Fibroblast of the aortic adventitia (primary cell): ENCODE measurements at regions not wholly inside any gene's neighbourhood (a gene's known extent, or its start where the extent isn't known, plus 50 kb on each side); places are given as distances from the start of the nearest gene placed in this dataset.

Experiments
- DNase-seq: peaks from one replicate; pipeline ENCODE4 v3.0.0-alpha.2; 2010; ENCODE audit warnings: low read depth
- H3K4me3 ChIP-seq: 2 replicates; pipeline ENCODE4 v1.5.1; 2011; ENCODE audit warnings: low read depth, mild to moderate bottlenecking, control low read depth, low read length, moderate library complexity
- TF ChIP-seq, protein P1 (sequence below): IDR thresholded peaks from 2 replicates; pipeline ENCODE4 v1.5.1; 2011; ENCODE audit warnings: mild to moderate bottlenecking, low read length, control low read depth, inconsistent platforms; ENCODE audit not compliant: insufficient read depth

- TF ChIP-seq, protein P1, sequence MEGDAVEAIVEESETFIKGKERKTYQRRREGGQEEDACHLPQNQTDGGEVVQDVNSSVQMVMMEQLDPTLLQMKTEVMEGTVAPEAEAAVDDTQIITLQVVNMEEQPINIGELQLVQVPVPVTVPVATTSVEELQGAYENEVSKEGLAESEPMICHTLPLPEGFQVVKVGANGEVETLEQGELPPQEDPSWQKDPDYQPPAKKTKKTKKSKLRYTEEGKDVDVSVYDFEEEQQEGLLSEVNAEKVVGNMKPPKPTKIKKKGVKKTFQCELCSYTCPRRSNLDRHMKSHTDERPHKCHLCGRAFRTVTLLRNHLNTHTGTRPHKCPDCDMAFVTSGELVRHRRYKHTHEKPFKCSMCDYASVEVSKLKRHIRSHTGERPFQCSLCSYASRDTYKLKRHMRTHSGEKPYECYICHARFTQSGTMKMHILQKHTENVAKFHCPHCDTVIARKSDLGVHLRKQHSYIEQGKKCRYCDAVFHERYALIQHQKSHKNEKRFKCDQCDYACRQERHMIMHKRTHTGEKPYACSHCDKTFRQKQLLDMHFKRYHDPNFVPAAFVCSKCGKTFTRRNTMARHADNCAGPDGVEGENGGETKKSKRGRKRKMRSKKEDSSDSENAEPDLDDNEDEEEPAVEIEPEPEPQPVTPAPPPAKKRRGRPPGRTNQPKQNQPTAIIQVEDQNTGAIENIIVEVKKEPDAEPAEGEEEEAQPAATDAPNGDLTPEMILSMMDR: no peak
- no peak overlapping the region for H3K4me3 ChIP-seq
- no peak for DNase-seq
These were observed 50.4 kb upstream of the RNF32 start for GRCh38 chr7:156590212-156590611.

GRCh38 chr7:156589808-156590207, 50.8 kb upstream of the RNF32 start:
- H3K4me3 ChIP-seq: no peak overlapping the region
- TF ChIP-seq, protein P1: no peak
- no peak for DNase-seq

DNA sequence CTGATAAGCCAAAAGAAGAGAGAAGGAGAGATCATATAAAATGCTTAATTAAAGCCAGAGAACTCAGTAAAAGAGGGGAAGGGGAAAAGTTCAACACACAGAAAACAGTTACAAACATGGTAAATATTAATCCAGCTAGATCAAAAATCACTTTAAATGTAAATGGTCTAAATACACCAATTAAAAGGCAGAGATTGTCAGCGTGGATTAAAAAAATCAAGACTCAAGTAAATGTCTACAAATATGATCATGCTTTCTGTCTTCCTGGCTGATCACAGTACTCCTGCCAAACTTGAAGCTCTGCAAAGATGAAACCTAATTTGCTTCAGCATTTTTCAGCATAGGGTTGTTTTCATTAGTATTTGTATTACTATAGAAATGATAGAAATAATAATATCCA, 54.6 kb upstream of the RNF32 start:
- H3K4me3 ChIP-seq: no peak overlapping the region
- DNase-seq: no peak
- TF ChIP-seq, protein P1: no peak

DNA sequence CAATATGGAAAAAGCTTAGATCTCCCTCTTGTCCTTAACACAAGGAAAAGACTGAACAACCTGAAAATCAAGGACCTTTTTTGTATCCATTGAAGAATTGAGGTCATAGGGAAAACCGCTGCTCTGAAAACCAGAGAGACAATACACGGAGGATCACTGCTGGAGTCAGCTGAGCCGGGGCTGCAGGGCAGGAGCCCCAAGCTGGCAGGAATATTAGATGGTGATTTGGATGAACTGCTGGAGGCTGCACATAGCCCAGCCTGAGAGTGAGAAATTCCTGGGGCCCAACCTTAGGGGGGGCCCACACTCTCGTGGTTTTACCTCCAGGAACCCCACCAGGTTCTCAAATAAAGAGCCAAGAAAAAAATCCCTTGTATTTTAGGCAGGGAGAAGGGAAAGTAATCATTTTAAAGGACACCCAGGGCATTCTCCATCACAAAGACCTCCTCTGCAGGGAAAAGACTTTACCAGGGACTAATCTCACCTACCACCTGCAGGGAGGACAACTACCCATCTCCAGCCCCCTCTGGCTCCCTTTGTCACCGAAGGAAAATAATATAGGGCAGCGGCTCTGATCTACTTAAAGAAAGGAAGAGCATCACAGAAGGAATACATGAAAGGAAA, 55.4 kb upstream of the RNF32 start:
- TF ChIP-seq, protein P1: no peak
- DNase-seq: no peak
- no peak overlapping the region for H3K4me3 ChIP-seq

DNA sequence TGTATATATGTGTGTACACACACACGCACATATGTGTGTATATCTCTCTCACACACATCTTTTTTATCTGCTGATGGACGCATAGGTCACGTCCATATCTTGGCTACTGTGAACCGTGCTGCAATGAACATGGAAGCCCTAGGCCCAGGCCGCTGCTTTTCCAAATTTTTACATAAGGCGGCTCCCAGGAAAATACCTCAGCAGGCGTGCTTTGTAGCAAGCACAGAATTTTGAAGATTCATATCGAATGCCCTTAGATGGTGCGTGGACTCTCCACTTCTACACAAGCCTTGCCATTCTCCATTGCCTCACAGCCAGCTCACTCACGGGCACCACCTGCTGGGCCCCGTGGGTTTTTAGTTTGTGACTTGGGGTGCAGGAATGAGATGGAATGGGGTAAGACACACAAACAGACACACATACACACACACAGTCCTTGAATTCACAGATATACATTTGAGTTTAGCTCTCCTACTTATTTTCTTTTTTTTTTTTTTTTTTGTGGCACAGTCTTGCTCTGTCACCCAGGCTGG, 57.9 kb upstream of the RNF32 start:
- TF ChIP-seq, protein P1: no peak

DNA sequence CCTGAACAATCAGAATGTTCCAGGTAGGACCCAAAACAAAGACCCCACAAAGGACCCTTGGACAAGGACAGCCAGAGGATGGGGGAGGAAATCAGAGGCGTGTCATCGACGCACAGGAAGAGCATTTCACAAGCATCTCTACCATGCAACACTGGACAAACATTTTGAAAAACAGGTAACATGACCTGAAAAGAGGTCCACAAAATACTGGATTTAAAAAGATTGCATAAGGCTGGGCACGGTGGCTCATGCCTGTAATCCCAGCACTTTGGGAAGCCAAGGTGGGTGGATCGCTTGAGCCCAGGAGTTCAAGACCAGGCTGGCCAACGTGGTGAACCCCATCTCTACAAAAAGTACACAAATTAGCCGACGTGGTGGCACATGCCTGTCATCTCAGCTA, 60.5 kb upstream of the RNF32 start:
- no peak overlapping the region for H3K4me3 ChIP-seq
- DNase-seq: no peak
- TF ChIP-seq, protein P1: no peak

More for the DNA sequence above, 57.9 kb upstream of the RNF32 start:
- DNase-seq: no peak
- H3K4me3 ChIP-seq: no peak overlapping the region

GRCh38 chr7:156579566-156579965, 61.0 kb upstream of the RNF32 start:
- H3K4me3 ChIP-seq: no peak overlapping the region
- no peak for DNase-seq
- TF ChIP-seq, protein P1: no peak
